Rectal smooth muscle tissue (tissue), 1 donor: ENCODE measurements at regions not wholly inside any gene's neighbourhood (a gene's known extent, or its start where the extent isn't known, plus 50 kb on each side); places are given as distances from the start of the nearest gene placed in this dataset.
"Not testable (repeated sequence)": the region's sequence is repeated elsewhere in the genome, so short reads cannot be mapped to it uniquely, and the experiment has no call there.

Source experiments
- H3K27ac ChIP-seq: one replicate; pipeline ENCODE4 v1.7.0; 2013; ENCODE audit warnings: low read depth, low read length, inconsistent platforms
- H3K27me3 ChIP-seq: one replicate; pipeline ENCODE4 v1.7.0; 2013; ENCODE audit warnings: low read length; ENCODE audit not compliant: control insufficient read depth, insufficient read depth
- H3K36me3 ChIP-seq: one replicate; pipeline ENCODE4 v1.7.0; 2013; ENCODE audit warnings: low read length; ENCODE audit not compliant: control insufficient read depth, insufficient read depth
- H3K4me1 ChIP-seq: one replicate; pipeline ENCODE4 v1.7.0; 2013; ENCODE audit warnings: low read length; ENCODE audit not compliant: control insufficient read depth, insufficient read depth
- H3K4me3 ChIP-seq: one replicate; pipeline ENCODE4 v1.7.0; 2013; ENCODE audit warnings: low read length
- H3K9ac ChIP-seq: one replicate; pipeline ENCODE4 v1.7.0; 2013; ENCODE audit warnings: low read length

DNA sequence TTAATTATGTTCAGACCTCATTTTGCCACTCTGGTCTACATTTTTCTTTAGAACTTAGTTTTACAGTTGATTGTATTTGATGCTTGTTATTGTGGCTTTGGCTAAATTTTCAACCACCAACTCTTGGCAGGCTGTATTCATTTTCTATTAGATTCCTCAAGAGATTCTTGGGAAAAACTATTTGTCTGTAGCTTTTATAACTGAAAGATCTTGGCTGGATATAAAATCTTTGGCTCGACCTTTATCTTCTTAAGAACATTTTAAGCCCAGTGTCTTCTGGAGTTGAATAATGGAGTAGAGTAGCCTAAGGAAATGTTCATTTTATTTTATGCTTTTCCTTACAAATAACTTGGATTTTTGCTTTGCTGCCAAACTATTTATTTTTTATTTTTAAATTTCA, 848.5 kb downstream of the PCDH17 start:
- no peaks in the 10 kb centered on the region for H3K27me3 ChIP-seq
- no peak overlapping the region for H3K9ac ChIP-seq
- H3K4me3 ChIP-seq, result no peak overlapping the region
- H3K4me1 ChIP-seq, result no peaks in the 10 kb centered on the region
- no peaks in the 10 kb centered on the region for H3K36me3 ChIP-seq
- H3K27ac ChIP-seq, result no peak overlapping the region

DNA sequence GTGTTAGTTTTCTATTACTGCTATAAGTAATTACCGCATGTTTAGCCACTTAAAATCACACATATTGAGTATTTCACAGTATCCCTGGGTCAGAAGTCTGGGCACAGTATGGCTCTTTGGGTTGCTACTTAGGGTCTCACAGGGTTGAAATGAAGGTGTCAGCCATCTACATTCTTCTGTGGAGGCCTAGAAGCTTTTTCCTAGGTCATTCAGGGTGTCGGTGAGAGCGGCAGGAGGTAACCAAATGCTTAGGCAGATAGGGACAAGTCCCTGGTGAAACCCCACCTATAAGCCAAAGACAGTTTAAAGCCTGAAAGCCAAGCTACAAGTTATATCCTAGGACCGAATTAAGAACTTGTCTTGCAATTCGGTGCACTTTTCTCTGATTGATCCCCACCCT, 856.7 kb downstream of the PCDH17 start:
- Histone ChIP-seq H3K4me1 (no peaks in the 10 kb centered on the region), H3K9ac (no peak overlapping the region), H3K4me3 (no peak overlapping the region), H3K27me3 (no peaks in the 10 kb centered on the region), H3K36me3 (no peaks in the 10 kb centered on the region), H3K27ac (no peak overlapping the region)

DNA sequence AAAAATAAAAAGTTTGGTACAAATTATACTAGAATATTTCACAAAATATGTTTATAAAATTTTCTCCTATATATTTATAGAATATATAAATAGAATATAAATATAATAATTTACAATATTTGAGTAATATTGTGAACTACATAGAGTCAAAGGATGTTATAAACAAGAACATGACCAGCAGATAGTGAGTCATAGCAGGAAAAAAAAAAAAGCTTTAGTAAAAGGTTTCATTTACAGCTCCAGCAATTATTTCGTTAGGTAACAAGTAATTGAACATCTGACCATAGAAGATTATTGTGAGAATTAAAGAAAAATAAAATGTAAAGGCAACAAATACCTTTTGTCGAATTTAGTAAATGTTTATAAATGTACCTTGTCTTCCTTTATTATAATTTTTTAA, 864.1 kb downstream of the PCDH17 start:
- H3K4me1 ChIP-seq, result no peaks in the 10 kb centered on the region
- H3K36me3 ChIP-seq, result no peaks in the 10 kb centered on the region
- no peak overlapping the region for H3K27ac ChIP-seq
- H3K4me3 ChIP-seq, result no peak overlapping the region
- H3K27me3 ChIP-seq, result no peaks in the 10 kb centered on the region
- no peak overlapping the region for H3K9ac ChIP-seq

DNA sequence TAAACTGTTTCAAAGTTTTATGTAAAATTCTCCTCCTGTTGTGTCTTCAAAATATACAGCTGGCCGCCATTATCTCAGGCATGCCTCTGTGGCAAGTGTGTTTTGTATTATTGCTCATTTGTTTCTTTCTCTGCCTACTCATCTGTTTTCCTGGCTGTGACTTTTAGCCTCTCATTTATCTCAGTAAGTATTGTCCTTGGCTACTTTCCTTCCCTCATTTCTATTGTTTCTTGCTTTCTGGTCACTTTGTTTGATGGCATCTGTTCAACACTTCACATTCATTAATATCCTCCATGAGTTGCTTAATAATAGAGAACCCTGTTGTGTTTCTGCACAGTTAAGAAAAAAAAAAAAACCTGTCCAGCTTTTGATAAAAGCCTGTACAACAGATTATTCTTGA, 869.4 kb downstream of the PCDH17 start:
- Histone ChIP-seq H3K27me3 (no peaks in the 10 kb centered on the region), H3K4me3 (no peak overlapping the region), H3K9ac (no peak overlapping the region), H3K27ac (no peak overlapping the region), H3K4me1 (no peaks in the 10 kb centered on the region), H3K36me3 (no peaks in the 10 kb centered on the region)

DNA sequence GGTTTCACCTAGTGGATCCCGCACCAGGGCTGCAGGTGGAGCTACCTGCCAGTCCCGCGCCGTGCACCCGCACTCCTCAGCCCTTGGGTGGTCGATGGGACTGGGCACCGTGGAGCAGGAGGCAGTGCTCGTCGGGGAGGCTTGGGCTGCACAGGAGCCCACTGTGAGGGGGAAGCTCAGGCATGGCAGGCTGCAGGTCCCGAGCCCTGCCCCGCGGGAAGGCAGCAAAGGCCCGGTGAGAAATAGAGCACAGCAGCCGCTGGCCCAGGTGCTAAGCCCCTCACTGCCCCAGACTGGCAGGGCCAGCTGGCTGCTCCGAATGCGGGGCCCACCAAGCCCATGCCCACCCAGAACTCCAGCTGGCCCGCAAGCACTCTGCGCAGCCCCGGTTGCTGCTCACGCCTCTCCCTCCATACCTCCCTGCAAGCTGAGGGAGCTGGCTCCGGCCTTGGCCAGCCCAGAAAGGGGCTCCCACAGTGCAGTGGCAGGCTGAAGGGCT, 872.7 kb downstream of the PCDH17 start:
- H3K4me3 ChIP-seq, H3K9ac ChIP-seq, H3K4me1 ChIP-seq, H3K27me3 ChIP-seq, H3K27ac ChIP-seq, H3K36me3 ChIP-seq: not testable (repeated sequence)

DNA sequence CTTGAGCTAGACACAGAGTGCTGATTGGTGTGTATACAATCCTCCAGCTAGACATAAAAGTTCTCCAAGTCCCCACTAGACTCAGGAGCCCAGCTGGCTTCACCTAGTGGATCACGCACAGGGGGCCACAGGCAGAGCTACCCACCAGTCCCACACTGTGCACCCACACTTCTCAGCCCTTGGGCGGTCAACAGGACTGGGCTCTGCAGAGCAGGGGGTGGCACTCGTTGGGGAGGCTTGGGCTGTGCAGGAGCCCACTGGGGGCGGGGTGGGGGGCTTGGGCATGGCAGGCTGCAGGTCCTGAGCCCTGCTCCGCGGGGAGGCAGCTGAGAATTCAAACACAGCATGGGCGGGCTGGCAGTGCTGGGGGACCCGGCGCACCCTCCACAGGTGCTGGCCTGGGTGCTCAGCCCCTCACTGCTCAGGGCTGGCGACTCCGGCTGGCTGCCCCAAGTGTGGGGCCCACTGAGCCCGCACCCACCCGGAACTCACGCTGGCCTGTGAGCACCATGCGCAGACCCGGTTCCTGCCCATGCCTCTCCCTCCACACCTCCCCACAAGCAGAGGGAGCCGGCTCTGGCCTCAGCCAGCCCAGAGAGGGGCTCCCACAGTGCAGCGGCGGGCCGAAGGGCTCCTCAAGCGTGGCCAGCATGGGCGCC, 873.8 kb downstream of the PCDH17 start:
- not testable (repeated sequence) for H3K36me3 ChIP-seq, H3K27me3 ChIP-seq, H3K4me1 ChIP-seq, H3K4me3 ChIP-seq, H3K27ac ChIP-seq, H3K9ac ChIP-seq

DNA sequence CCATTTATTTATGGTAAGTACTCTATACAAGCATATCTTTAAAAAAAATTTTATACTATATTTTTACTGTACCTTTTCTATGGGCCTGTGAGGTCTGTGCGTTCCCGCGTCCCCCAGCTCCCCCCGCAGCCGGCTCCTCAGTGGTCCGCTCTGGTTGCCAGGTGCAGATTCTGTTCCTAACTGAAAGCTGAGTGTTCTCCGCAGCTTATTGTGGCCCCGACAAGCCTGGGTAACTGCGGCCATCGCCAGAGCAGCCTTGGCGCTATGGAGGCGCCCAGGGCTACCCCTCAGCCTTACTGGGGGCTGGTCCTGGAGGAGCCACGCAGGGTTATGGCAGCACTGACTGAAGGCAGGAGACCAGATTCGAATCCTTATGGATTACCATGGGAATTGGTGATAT, 896.8 kb downstream of the PCDH17 start:
- Histone ChIP-seq H3K36me3 (no peaks in the 10 kb centered on the region), H3K27ac (no peak overlapping the region), H3K27me3 (no peaks in the 10 kb centered on the region), H3K4me1 (no peaks in the 10 kb centered on the region), H3K4me3 (no peak overlapping the region), H3K9ac (no peak overlapping the region)

DNA sequence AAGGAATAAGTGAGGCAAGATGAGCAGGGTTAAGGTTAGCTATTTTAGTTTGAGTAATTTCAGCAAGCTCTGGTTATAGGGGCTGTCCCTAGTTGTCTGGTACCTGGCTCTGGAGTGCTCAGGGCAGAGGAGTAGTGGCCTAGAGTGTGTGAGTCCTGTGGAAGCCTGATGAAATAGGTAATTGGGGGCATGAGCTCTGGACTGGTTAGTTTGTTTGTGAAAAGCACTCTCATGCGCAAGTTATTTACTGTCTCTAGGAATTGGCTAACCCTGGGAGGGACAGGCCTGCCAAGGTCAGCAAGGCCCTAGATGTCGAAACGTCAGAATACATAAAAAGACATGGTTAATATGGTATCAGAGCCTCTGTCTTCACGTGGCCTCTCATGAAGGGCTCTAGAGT, 900.1 kb downstream of the PCDH17 start:
- Histone ChIP-seq H3K4me1 (no peaks in the 10 kb centered on the region), H3K27me3 (no peaks in the 10 kb centered on the region), H3K4me3 (no peak overlapping the region), H3K36me3 (no peaks in the 10 kb centered on the region), H3K27ac (no peak overlapping the region), H3K9ac (no peak overlapping the region)

DNA sequence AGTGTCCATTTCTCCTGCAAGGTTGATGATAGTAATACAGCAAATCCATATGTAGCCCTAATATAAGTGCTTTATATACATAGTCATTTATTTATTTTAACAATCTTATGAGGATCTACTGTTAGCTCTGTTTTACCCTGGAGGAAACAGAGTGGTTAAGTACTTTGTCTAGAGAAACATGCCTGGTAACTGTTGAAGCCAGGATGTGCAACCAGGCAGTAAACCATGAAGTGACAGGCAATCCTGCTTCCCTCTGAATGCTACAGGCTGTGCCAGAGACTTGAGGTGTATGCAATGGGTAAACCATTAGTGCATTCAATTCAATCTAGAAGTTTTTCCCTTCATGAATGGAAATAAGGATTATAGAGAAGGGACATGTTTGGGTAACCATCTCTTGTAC, 911.0 kb downstream of the PCDH17 start:
- Histone ChIP-seq H3K4me1 (no peaks in the 10 kb centered on the region), H3K4me3 (no peak overlapping the region), H3K9ac (no peak overlapping the region), H3K27me3 (no peaks in the 10 kb centered on the region), H3K36me3 (no peaks in the 10 kb centered on the region), H3K27ac (no peak overlapping the region)

DNA sequence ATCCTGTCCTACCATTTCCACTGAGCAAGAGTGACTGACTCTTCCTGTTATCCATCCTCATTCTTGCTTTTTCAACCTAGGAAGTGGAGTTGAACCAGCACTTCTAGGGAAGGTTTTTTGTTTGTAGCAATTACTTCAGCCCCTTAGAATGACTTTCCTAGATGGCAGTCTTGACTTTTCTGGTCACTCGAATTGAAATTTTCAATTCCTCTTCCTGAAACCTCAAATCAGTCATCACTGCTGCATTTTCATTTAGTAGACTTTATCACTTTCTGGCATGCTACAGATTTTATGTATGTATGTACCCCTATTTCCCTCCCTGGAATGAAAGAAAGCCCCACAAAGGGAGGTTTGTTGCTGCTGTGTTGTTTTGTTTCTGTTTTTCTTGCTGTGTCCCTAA, 915.9 kb downstream of the PCDH17 start:
- Histone ChIP-seq H3K9ac (no peak overlapping the region), H3K4me1 (no peaks in the 10 kb centered on the region), H3K36me3 (no peaks in the 10 kb centered on the region), H3K27me3 (no peaks in the 10 kb centered on the region), H3K4me3 (no peak overlapping the region), H3K27ac (no peak overlapping the region)

DNA sequence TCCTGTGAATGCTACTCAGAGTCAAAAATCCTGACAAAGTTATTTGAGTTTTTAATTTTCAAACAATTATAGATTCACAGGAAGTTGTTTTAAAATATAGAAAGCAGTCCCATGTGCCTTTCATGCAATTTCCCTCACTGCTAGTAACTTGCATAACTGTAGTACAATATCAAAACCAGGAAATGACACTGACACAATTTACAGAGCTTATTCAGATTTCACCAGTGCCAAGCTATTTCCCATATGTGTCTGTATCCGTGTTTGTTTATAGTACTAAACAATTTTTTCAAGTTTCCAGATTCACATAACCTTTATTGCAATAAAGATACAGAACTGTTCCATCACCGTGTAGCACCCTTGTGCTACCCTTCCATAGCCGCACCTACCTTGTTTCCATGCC, 934.6 kb downstream of the PCDH17 start:
- Histone ChIP-seq H3K4me3 (no peak overlapping the region), H3K36me3 (no peaks in the 10 kb centered on the region), H3K4me1 (no peaks in the 10 kb centered on the region), H3K9ac (no peak overlapping the region), H3K27me3 (no peaks in the 10 kb centered on the region), H3K27ac (no peak overlapping the region)

DNA sequence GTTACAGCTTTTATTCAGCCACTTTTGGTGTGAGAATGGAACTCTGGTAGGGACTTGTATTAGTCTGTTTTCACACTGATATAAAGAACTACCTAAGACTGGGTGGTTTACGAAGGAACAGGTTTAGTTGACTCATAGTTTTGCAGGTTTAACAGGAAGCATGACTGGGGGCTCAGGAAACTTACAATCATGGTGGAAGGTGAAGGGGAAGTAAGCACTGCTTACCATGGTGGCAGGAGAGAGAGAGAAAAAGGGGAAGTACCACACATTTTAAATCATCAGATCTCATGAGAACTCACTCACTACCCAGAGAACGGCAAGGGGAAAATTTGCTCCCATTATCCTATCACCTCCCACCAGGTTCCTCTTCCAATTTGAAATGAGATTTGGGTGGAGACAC, 942.2 kb downstream of the PCDH17 start:
- H3K27ac ChIP-seq, result no peak overlapping the region
- H3K9ac ChIP-seq, result no peak overlapping the region
- H3K27me3 ChIP-seq, result no peaks in the 10 kb centered on the region
- no peak overlapping the region for H3K4me3 ChIP-seq
- H3K36me3 ChIP-seq, result no peaks in the 10 kb centered on the region
- no peaks in the 10 kb centered on the region for H3K4me1 ChIP-seq

DNA sequence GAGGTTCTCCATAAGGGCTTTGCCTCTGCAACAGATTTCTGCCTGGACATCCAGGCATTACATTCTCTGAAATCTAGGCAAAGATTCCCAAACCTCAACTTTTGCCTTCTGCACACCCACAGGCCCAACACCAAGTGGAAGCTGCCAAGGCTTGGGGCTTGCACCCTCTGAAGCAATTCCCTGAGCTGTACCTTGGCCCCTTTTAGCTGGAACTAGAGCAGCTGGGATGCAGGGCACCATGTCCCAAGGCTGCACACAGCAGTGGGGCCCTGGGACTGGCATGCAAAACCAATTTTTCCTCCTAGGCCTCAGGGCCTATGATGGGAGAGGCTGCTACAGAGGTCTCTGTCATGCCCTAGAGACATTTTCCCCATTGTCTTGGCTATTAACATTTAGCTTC, 943.2 kb downstream of the PCDH17 start:
- H3K27ac ChIP-seq, result no peak overlapping the region
- H3K36me3 ChIP-seq, result no peaks in the 10 kb centered on the region
- no peaks in the 10 kb centered on the region for H3K4me1 ChIP-seq
- H3K27me3 ChIP-seq, result no peaks in the 10 kb centered on the region
- H3K4me3 ChIP-seq, result no peak overlapping the region
- H3K9ac ChIP-seq, result no peak overlapping the region
